Activated naive CD4-positive, alpha-beta T cell treated with anti-CD3 and anti-CD28 coated beads, Interleukin-2, amount 50 U/mL, for 16 hours (primary cell): ENCODE measurements at regions not wholly inside any gene's neighbourhood (a gene's known extent, or its start where the extent isn't known, plus 50 kb on each side); places are given as distances from the start of the nearest gene placed in this dataset.

ENCODE experiments used
- DNase-seq: peaks from one replicate; pipeline ENCODE4 v3.0.0-alpha.2; 2020

DNA sequence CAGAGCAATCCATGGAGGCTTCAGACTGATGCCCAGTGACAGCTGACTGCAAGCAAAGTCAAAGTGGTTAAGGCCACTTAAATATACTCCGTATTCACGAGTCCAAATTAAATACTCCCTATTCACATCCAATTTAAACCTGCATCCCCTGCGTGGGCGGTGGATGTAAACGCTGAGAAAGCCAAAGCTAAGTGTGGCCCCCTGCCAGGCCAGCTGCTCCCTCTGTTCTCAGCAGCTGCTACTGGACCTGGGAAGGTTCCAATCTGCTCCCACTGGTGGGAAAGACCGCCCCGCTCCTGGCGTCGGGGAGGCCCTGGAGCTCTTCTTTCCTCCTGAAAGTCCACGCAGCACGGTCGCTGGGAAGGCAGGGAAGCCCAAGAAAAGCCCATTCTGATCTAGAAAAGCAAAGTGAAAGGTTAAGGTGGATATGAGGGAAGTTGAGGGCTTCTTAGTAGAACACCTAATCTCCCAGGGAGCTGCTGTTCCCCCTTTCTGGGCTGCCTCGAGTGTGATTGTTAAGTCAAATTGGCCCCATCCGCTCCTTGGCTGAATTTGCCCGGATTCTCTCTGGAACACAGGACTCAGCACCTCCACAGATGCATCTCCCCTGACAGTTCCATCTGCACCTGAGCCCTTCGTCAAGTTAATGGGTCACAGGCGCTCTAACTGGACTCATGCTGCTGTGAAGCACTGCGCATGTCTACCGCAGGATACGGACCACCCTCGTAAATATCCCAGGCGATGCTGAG is 205.5 kb downstream of the USP12 start:
- no peak for DNase-seq

DNA sequence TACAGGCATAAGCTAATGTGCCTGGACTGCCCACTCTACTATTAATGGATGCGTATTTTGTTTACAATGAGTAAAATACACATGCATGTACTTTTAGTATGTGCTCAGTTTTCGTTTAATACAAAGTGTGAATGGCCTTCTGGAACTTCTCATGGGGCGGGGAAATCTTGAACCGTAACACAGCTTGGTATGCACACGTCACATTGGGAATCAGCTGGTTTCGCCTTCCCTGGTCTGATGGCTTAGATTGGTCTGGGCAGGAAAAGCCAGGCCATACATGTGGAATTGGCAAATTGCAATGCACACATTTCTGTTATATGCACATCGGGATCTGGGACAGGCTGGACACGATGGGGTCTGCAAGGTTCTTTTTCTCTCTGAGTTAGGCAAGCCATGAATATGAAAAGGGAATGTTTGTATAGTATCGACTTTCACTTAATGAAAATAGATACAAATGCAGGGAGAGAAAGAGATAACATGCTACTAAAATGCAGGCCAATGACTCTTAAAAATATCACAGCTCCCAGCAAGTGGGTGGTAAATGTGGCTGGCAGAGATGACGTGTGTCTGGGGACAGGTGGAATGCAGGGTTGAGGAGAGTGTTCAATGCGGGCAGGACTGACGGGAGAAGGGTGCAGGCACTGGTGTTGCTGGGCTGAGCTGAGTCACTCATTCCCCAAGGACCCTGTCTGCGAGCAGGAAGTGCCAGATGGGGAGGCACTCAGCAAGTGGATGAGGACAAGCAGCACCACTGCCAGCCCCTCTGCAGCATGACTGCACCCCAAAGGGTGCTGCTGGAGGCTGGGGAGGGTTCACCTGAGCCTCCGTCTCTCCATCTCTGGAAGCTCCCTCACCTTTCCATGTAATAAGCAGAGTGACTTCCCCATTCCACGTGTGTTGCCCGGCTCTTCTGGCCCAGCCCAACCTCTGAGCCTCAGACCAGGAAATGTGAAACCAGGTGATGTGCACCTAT is 204.0 kb upstream of the GPR12 start:
- no peak for DNase-seq

- no peak for DNase-seq
These were observed 202.1 kb upstream of the GPR12 start for GRCh38 chr13:26962671-26963070.

DNA sequence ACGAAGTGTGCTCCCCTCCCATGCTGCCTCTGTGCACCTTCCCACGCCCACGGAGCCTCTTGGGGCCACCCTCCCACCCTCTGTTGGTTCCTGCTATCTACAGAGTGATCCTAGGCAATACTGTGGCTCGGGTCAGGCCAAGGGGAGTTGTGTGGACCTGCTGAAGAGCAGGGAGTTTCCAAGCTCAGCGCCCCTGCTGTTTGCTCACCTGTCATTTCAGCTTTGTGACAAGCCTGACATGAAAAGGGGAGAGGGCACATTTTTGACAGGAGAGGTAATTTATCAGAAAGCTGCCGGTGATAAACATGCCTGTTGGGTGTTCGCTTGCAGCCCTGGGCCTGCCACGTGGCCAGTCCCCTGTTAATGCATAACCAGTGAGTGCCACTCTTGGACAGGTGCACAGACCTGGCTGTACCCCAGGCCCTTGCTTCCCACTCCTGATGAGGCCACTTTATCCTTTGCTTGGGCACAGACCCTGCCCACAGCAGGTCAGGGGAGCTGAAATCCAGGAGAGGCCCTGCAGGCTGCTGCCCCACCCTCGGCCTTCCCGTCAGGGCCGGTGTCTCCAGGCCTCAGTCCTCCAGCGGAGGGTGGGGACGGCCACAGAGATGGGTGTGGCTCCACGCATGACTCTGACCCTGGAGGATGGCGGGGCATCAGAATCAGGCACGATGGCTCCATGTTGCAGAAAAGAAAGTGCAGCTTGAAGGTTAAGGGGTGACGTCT is 201.5 kb upstream of the GPR12 start:
- DNase-seq = no peak

DNA sequence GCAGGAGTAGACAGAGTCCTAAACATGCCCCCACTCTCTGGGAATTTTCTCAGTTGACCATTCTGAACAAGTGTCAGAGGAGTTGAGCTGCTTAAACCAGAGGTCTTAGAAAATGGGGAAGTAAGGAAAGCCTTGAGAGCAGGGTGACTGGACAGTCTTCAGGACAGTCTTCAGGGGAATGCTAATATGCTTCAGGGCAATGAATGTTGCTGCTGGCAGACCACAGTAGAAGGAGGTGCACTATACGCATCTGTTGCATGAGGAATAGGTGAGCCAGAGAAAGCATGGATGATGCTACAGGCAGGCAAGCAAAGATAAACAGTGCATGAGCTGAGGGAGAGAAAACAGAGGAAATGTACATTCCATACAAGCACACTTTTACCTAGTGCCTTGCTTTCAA is 196.6 kb upstream of the GPR12 start:
- no peak for DNase-seq

- DNase-seq = no peak
These were observed 196.0 kb upstream of the GPR12 start for GRCh38 chr13:26956522-26957142.

DNA sequence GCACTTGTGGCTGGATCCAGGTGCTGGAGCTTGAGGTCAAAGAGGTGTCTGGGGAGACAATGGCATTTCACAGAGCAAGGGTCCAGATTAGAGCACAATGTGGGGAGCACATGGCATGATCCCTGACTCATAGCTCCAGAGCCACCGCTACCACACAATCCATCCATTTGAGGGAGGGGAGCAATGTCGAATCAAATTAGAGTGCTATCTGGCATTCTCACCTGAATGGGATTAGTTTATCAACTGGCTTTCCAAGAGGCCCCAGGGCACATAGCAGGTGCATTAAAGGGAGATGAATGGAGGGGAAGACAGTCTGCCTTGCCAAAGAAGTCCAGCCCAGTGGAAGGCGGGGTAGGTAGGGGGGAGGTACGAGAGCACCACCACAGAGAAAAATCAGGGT is 194.4 kb upstream of the GPR12 start:
- no peak for DNase-seq

GRCh38 chr13:26953291-26953690 is 192.7 kb upstream of the GPR12 start:
- DNase-seq = no peak

DNA sequence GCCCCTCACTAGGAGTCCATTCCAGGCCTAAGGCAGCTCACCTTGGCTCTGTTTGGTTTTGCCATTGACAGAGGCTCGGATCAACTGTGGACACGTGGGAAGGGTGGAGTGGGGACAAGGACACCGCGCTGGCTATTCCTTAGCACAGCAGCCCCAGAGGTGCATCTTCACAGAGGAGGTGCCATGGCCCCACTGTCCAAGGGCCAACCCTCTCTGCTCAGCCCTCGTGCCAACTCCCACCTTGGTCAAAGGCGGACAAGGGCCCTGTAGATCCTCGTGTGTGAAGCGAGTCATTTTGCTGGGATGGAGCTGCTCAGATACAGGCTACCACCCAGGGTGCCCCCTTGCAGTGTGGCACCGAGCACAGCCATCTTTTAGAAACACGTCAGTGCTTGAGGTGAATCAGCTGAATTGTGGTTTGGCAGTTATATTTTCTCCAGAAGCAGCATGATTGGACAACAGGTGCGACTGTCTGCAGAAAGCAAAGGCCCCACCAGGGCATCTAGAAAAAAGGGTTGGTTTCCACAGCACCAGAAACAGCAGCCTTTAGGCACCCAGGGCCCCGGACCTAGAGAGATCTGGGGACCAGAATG is 192.1 kb upstream of the GPR12 start:
- no peak for DNase-seq

- DNase-seq = no peak
These were observed 191.1 kb upstream of the GPR12 start for GRCh38 chr13:26951581-26952177.

DNA sequence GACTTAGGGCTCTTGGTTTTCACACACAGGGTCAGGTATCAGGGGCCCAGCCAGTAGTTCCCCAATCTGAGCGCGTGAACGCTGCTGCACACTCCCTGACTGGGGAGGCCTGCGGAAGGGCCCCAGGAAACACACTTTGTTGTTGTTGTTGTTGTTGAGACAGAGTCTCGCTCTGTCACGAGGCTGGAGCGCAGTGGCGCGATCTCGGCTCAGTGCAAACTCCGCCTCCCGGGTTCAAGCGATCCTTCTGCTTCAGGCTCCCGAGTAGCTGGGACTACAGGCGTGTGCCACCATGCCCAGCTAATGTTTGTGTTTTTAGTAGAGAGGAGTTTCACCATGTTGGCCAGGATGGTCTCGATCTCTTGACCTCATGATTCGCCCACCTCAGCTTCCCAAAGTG is 190.4 kb upstream of the GPR12 start:
- no peak for DNase-seq

DNA sequence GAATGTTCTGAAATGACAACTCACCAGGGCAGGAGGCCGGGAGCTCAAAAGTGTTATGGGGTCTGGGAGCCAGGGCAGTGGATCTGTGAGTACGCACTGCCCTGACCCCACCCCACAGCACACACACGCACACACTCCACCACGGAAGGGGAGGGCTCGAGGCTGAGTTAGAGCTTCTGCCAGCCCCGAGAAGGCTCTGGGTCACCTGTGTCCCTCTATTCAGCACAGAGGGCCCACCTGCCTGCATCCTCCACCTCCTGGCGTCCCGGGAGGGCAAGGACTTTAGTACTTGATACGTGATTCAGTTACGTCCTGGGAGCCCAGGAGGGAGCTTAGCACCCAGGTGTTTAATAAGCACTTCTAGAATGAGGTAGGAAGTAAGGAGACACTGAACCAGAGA is 190.0 kb upstream of the GPR12 start:
- no peak for DNase-seq

- no peak for DNase-seq
These were observed 189.3 kb upstream of the GPR12 start for GRCh38 chr13:26949701-26950502.

DNA sequence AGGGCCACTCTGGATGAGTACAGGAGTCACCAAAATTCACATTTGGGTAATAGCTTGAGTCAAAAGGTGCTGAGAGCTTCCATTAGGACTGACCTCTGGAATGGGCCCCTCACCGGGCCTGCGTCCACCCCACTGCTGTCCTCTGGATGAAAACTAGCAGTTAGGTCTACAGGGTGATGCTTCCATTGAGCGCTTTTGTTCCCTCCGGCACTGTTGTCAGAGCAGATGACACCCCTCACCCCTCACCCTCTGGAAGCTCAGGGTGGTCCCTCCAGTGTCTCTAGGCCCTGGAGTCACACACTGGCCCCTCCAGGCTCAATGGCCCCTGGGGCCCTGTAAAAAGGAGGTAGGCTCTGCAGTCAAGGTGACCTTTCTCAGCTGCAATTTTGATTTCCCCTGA is 187.8 kb upstream of the GPR12 start:
- DNase-seq = no peak

- no peak for DNase-seq
These were observed 186.2 kb upstream of the GPR12 start for GRCh38 chr13:26946684-26947343.

DNA sequence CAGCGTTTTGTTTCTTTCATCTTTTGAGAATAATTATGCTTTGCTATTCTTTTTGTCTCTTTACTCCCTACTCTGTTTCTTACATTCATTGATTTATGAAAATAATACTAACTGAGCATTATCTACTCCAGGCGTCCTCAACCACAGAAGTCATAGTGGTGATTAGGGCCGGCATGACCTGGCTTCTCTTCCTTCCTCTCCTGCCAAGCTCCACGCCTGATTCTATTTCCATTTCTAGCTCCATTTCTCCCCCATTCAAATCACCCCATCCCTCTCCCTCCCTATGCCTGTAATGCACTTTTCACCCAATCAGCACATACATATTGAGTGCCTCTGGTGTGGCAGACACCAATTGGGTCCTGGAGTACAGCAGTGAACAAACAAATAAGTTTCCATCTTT is 183.2 kb upstream of the GPR12 start:
- DNase-seq = no peak

DNA sequence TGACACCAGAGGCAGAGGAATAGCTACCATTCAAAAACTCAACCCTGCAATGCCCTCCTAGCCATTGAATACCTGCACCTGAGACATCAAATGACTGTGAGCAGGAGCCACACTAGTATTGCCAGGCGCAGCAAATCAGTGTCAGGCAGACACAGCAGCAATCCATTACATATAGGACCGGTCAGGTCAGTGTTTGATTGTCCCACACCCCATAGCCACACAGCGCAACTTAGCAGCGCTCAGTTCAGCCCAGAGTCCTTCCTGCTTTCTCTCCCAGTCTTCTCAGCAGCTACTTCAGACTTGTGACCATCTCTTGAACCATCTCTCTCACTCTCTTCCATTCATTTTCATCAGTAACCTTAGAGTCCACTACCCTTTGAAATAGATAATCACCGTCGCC is 181.6 kb upstream of the GPR12 start:
- no peak for DNase-seq

DNA sequence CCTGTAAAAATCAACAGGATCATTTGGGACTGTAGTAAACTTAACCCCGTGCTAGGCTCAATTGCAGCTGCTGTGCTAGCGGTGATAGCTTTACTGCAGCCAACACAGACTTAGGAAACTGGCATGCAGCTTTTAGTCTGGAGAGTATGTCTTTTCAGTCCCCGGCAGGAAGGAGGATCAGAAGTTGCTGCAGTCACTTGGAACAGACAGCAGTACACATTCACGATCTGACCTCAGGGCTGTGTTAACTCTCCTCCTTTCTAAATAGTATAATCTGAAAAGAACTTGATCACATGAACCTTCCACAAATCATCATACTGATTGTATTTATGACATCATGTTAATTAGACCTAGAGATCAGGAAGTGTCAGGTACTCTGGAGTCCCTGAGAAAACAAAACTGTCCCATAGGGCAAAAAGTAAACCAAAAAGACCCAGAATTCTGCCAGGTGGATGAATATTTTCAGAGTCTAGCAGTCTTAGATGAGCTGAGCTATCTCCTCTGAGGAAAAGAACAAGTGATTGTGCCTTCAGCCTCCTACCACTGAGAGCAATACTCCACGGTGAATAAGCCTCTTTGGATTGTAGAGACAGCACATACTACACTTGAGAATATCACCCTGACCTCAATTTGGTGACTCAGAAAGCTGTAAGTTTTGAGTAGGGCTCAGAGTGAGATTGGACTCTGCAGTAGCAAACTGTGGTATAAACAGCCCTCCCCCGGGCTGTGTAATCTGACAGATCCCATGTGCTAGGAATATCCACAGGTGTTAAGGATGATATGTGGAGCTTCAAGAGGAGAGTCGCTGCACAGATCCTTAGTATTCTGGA is 181.0 kb upstream of the GPR12 start:
- no peak for DNase-seq

DNA sequence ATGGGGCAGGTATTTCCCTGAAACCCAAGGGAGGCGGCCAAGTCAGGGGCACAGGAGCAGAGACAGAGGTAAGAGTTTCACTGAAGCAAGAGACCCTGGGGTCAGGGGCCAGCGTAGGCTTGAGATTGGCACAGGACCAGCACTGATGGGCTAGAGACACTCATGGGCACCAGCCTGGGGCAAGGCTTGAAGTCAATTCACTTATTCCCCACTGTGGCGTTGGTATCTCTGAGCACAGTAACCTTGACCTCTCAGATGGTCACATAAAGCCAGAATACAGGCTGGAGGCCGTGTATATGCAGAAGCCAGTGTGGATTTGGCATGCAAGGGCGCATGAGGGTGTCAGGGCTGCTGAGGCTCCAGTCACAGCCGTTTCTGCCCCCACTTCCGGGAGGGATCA is 173.5 kb upstream of the GPR12 start:
- no peak for DNase-seq

DNA sequence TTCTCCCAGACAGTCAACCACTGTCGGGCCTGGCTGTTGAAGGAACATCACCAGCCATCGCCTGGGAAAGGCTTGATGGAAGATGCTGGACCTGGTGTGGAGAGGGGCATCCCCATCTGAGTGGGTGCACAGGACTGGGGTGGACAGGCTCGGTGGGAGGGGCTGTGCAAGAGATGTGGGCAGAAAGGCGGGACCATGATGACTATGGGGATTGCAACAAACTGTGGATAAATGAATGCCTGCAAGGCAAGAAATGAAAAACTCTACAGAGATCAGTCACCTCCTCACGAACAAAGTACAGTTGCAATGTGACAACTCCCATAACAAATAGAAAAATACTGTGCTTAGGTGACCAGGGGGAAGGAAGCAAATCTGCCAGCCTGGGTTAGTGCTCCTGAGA is 171.9 kb upstream of the GPR12 start:
- no peak for DNase-seq
